Memory B cell (primary cell): ENCODE measurements at regions not wholly inside any gene's neighbourhood (a gene's known extent, or its start where the extent isn't known, plus 50 kb on each side); places are given as distances from the start of the nearest gene placed in this dataset.
"Not testable (repeated sequence)": the region's sequence is repeated elsewhere in the genome, so short reads cannot be mapped to it uniquely, and the experiment has no call there.

Experiments
- ATAC-seq: fragments of 150-1000 bp; cut with Tn5 transposase; 2 replicates; pipeline ENCODE4 v1.10.0; 2021; ENCODE audit warnings: low read depth, mild to moderate bottlenecking, moderate library complexity
- DNase-seq, 2 donors: peaks; one replicate each; pipeline ENCODE4 v3.0.0; 2022; ENCODE audit warnings: low spot score in 2 of 2
- H3K27ac Mint-ChIP-seq: one replicate; pipeline ENCODE4 v1.8.0; 2022; ENCODE audit warnings: mild to moderate bottlenecking, moderate library complexity, mixed read lengths
- H3K27me3 Mint-ChIP-seq: one replicate; pipeline ENCODE4 v1.8.0; 2022; ENCODE audit warnings: mixed read lengths
- H3K36me3 Mint-ChIP-seq: one replicate; pipeline ENCODE4 v1.8.0; 2022; ENCODE audit warnings: mild to moderate bottlenecking, mixed read lengths
- H3K4me1 Mint-ChIP-seq: one replicate; pipeline ENCODE4 v1.8.0; 2022; ENCODE audit warnings: mixed read lengths
- H3K4me3 Mint-ChIP-seq: one replicate; pipeline ENCODE4 v1.8.0; 2022; ENCODE audit warnings: mild to moderate bottlenecking, moderate library complexity, mixed read lengths
- H3K9me3 Mint-ChIP-seq: one replicate; pipeline ENCODE4 v1.8.0; 2022; ENCODE audit warnings: mixed read lengths

DNA sequence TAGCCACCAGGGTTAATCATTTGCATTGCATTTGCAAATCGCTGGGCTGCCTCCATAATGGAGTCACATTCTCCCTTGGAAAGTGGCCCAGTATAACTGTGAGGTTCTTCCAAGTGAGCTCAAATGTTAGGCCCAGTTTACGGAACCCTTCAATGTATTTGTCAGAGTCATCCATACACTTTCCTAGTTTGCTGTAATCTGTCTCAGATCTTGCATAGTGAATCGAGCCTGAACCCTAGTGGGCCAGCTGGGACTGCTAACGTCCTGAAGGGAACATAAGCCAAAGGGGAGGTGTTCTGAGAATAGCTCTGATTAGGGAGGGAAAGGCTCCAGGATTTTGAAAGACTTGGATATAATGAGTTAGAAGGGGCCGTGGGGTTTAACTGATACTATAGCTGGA lies 406.3 kb downstream of the SLC6A15 start:
- DNase-seq: no peak
- Mint-ChIP-seq H3K36me3 (no peaks in the 10 kb centered on the region), H3K9me3 (no peaks in the 10 kb centered on the region), H3K27me3 (no peaks in the 10 kb centered on the region), H3K27ac (no peak overlapping the region), H3K4me1 (no peaks in the 10 kb centered on the region), H3K4me3 (no peak overlapping the region)
- no peak for ATAC-seq

- Mint-ChIP-seq H3K9me3 (no peaks in the 10 kb centered on the region), H3K36me3 (no peaks in the 10 kb centered on the region), H3K27me3 (no peaks in the 10 kb centered on the region), H3K27ac (no peak overlapping the region), H3K4me1 (no peaks in the 10 kb centered on the region), H3K4me3 (no peak overlapping the region)
- ATAC-seq: no peak
- DNase-seq: no peak
Observed at GRCh38 chr12:84502907-84503787, 409.5 kb downstream of the SLC6A15 start.

DNA sequence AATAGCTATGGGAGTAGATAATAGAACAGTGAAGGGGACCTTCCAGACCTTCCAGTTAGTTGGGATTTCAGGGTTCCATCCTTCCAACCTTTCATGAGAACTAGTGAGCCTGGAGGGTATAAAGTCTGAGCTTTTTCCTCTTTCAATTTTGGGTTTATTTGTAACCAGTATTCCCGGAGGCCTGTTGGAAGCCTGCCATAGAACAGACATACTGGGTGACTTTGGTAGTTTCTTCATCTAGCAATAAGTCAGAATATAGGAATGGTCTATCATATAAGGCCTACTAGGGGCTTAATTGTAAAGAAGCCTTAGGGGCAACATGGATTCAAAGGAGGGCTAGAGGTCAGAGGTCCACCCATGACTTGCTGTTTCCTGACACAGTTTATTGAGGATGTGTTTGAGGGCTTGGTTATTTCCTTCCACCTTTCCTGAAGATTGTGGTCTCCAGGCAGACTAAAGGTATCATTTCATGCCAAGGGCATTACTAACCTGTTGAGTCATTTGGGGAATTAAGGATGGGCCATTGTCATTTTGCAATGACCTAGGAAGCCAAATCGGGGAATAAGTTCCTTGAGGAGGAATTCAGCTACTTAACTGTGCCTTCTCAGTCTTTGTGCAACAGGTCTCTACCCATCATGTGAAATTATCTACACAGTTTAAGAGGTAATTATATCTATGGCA lies 410.3 kb downstream of the SLC6A15 start:
- Mint-ChIP-seq H3K27ac (no peak overlapping the region), H3K36me3 (no peaks in the 10 kb centered on the region), H3K4me1 (no peaks in the 10 kb centered on the region), H3K9me3 (no peaks in the 10 kb centered on the region), H3K4me3 (no peak overlapping the region), H3K27me3 (no peaks in the 10 kb centered on the region)
- DNase-seq: no peak
- no peak for ATAC-seq

DNA sequence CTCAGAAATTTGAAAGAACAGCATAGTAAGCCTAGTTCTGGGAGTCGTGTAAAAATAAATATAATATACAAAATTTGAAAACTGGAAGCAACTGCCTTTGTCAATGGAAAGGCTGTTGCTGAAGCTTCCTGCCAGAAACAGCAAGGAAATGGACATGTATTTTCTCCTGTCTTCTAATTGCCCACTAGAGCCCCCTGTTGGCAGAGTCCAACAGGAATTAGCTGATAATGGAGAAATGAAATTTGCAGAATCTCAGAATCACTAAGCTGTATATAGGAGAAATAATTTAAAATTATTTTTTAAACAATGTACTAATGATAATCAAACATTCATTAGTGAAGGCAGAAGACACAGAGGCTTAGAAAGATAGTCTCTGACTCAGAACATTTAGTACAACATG lies 414.8 kb downstream of the SLC6A15 start:
- Mint-ChIP-seq H3K4me1 (no peaks in the 10 kb centered on the region), H3K27ac (no peak overlapping the region), H3K36me3 (no peaks in the 10 kb centered on the region), H3K4me3 (no peak overlapping the region), H3K9me3 (no peaks in the 10 kb centered on the region), H3K27me3 (no peaks in the 10 kb centered on the region)
- DNase-seq (no peak), ATAC-seq (no peak)

- DNase-seq (no peak), ATAC-seq (no peak)
- Mint-ChIP-seq H3K4me1 (no peaks in the 10 kb centered on the region), H3K36me3 (no peaks in the 10 kb centered on the region), H3K27me3 (no peaks in the 10 kb centered on the region), H3K9me3 (no peaks in the 10 kb centered on the region), H3K27ac (no peak overlapping the region), H3K4me3 (no peak overlapping the region)
Observed at GRCh38 chr12:84495711-84496110, 416.9 kb downstream of the SLC6A15 start.

- Mint-ChIP-seq H3K4me3 (no peak overlapping the region), H3K9me3 (no peaks in the 10 kb centered on the region), H3K36me3 (no peaks in the 10 kb centered on the region), H3K27me3 (no peaks in the 10 kb centered on the region), H3K4me1 (no peaks in the 10 kb centered on the region), H3K27ac (no peak overlapping the region)
- DNase-seq (no peak), ATAC-seq (no peak)
Observed at GRCh38 chr12:84492351-84492883, 420.2 kb downstream of the SLC6A15 start.

GRCh38 chr12:84484798-84485197 lies 427.8 kb downstream of the SLC6A15 start:
- no peak for DNase-seq
- H3K4me3 Mint-ChIP-seq: no peak overlapping the region
- no peak for ATAC-seq
- no peaks in the 10 kb centered on the region for H3K27me3 Mint-ChIP-seq
- no peak overlapping the region for H3K27ac Mint-ChIP-seq
- no peaks in the 10 kb centered on the region for H3K9me3 Mint-ChIP-seq
- no peaks in the 10 kb centered on the region for H3K4me1 Mint-ChIP-seq
- no peaks in the 10 kb centered on the region for H3K36me3 Mint-ChIP-seq

GRCh38 chr12:84480803-84481202 lies 431.8 kb downstream of the SLC6A15 start:
- Mint-ChIP-seq H3K4me1 (peaks cover 2% of the 10 kb centered on the region), H3K36me3 (no peaks in the 10 kb centered on the region), H3K9me3 (peaks cover 1% of the 10 kb centered on the region), H3K4me3 (no peak overlapping the region), H3K27ac (no peak overlapping the region), H3K27me3 (no peaks in the 10 kb centered on the region)
- no peak for ATAC-seq
- no peak for DNase-seq

DNA sequence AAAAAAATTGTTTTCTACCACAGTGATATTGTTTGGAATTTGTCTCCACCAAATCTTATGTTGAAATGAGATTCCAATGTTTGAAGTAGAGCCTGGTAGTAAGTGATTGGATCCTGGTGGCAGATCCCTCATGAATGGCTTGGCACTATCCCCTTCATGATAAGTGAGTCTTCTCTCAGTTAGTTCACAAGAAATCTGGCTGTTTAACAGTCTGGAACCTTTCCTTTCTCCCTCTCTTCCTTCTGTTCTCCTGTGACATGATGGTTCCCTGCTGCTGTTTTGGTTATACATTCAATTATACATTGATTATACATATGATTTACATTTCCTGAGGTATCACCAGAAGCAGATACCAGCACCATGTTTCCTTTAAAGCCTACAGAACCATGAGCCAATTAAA lies 442.2 kb downstream of the SLC6A15 start:
- ATAC-seq (no peak), DNase-seq (no peak)
- Mint-ChIP-seq H3K9me3 (no peaks in the 10 kb centered on the region), H3K4me3 (no peak overlapping the region), H3K4me1 (no peaks in the 10 kb centered on the region), H3K27ac (no peak overlapping the region), H3K36me3 (no peaks in the 10 kb centered on the region), H3K27me3 (no peaks in the 10 kb centered on the region)

- Mint-ChIP-seq H3K4me3 (no peak overlapping the region), H3K4me1 (no peaks in the 10 kb centered on the region), H3K9me3 (no peaks in the 10 kb centered on the region), H3K27ac (no peak overlapping the region), H3K36me3 (no peaks in the 10 kb centered on the region), H3K27me3 (no peaks in the 10 kb centered on the region)
- no peak for ATAC-seq
- DNase-seq: no peak
Observed at GRCh38 chr12:84464616-84465015, 448.0 kb downstream of the SLC6A15 start.

- Mint-ChIP-seq H3K4me3 (no peak overlapping the region), H3K4me1 (no peaks in the 10 kb centered on the region), H3K36me3 (no peaks in the 10 kb centered on the region), H3K27ac (no peak overlapping the region), H3K27me3 (no peaks in the 10 kb centered on the region), H3K9me3 (no peaks in the 10 kb centered on the region)
- no peak for DNase-seq
- ATAC-seq: no peak
Observed at GRCh38 chr12:84463741-84464495, 448.7 kb downstream of the SLC6A15 start.

- no peak for DNase-seq
- no peak for ATAC-seq
- Mint-ChIP-seq H3K4me3 (no peak overlapping the region), H3K9me3 (peaks cover 3% of the 10 kb centered on the region), H3K27ac (no peak overlapping the region), H3K36me3 (no peaks in the 10 kb centered on the region), H3K27me3 (no peaks in the 10 kb centered on the region), H3K4me1 (no peaks in the 10 kb centered on the region)
Observed at GRCh38 chr12:84455598-84455997, 457.0 kb downstream of the SLC6A15 start.

DNA sequence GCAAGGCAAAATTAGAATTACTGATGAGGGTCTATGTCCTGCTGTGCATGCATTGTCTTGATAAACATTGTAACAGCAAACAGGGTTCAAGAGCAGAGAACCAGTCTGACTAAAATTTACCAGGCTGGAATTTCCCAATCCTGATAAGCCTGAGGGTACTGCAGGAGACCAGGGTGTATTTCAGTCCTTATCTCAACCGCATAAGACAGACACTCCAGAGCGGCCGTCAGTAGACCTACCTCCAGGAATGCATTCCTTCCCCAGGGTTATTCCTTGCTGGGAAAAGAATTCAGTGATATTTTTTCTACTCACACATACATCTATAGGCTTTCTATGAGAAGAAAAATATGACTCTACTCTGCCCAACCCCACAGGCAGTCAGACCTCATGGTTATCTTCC lies 466.1 kb downstream of the SLC6A15 start:
- H3K27ac Mint-ChIP-seq, H3K36me3 Mint-ChIP-seq, H3K27me3 Mint-ChIP-seq, H3K9me3 Mint-ChIP-seq, H3K4me1 Mint-ChIP-seq, DNase-seq, H3K4me3 Mint-ChIP-seq, ATAC-seq: not testable (repeated sequence)

DNA sequence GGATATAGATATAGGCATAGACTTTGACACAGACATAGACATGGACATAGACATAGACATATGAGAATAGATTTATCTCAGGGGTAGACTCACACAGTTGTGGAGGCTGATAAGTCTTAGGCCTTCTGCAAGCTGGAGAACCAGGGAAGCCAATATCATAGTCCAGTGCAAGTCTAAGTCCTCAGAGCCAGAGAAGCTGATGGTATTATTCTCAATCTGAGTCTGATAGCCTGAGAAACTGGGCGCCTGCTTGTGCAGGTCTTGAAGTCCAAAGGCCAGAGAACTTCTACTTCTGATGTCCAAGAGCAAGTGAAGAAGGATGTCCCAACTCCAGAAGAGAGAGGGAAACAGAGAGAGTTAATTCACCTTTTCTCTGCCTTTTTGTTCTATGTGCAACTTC lies 476.5 kb downstream of the SLC6A15 start:
- DNase-seq (no peak), ATAC-seq (no peak)
- Mint-ChIP-seq H3K9me3 (peaks cover 3% of the 10 kb centered on the region), H3K27me3 (no peaks in the 10 kb centered on the region), H3K36me3 (no peaks in the 10 kb centered on the region), H3K4me3 (no peak overlapping the region), H3K27ac (no peak overlapping the region), H3K4me1 (no peaks in the 10 kb centered on the region)
